ENCODE measurements at regions not wholly inside any gene's neighbourhood (a gene's known extent, or its start where the extent isn't known, plus 50 kb on each side); places are given as distances from the start of the nearest gene placed in this dataset.

- POLR2A ChIA-PET = no interaction called here
These were observed 822.4 kb upstream of the NEGR1 start for GRCh38 chr1:73104749-73105148.

GRCh38 chr1:73100216-73100615 is 817.9 kb upstream of the NEGR1 start:
- DNase-seq (ENCODE audit: low read depth) = no peak
- CTCF ChIA-PET = no interaction called here
- H3K27me3 ChIP-seq (ENCODE audit: control insufficient read depth, insufficient read depth, low read length) = no peaks in the 10 kb centered on the region
- no peak overlapping the region for H3K4me3 ChIP-seq (ENCODE audit: low read depth, low read length)
- POLR2A ChIA-PET = no interaction called here
- H3K36me3 ChIP-seq (ENCODE audit: control insufficient read depth, insufficient read depth, low read length) = no peaks in the 10 kb centered on the region
- no peak for TF ChIP-seq CTCF (IDR thresholded peaks at IDR 0.05; ENCODE audit: insufficient read depth, low read depth, low read length)

More at GRCh38 chr1:73104749-73105148, 822.4 kb upstream of the NEGR1 start:
- Histone ChIP-seq H3K36me3 (ENCODE audit: control insufficient read depth, insufficient read depth, low read length) (no peaks in the 10 kb centered on the region), H3K27me3 (ENCODE audit: control insufficient read depth, insufficient read depth, low read length) (no peaks in the 10 kb centered on the region), H3K4me3 (ENCODE audit: low read depth, low read length) (no peak overlapping the region)
- no peak for TF ChIP-seq CTCF (IDR thresholded peaks at IDR 0.05; ENCODE audit: insufficient read depth, low read depth, low read length)
- CTCF ChIA-PET = no interaction called here
- DNase-seq (ENCODE audit: low read depth) = no peak

- TF ChIP-seq CTCF (IDR thresholded peaks at IDR 0.05; ENCODE audit: insufficient read depth, low read depth, low read length) = no peak
- ChIA-PET CTCF (interaction anchor here (0.6 kb wide), 1 partner anchor 38 kb away, joined by 3 read pairs; no protein-coding TSS in a partner anchor), POLR2A (no interaction called here)
- Histone ChIP-seq H3K27me3 (ENCODE audit: control insufficient read depth, insufficient read depth, low read length) (no peaks in the 10 kb centered on the region), H3K36me3 (ENCODE audit: control insufficient read depth, insufficient read depth, low read length) (no peaks in the 10 kb centered on the region), H3K4me3 (ENCODE audit: low read depth, low read length) (no peak overlapping the region)
- no peak for DNase-seq (ENCODE audit: low read depth)
These were observed 815.6 kb upstream of the NEGR1 start for GRCh38 chr1:73097917-73098316.

- ChIA-PET CTCF (no interaction called here), POLR2A (no interaction called here)
- no peak for TF ChIP-seq CTCF (IDR thresholded peaks at IDR 0.05; ENCODE audit: insufficient read depth, low read depth, low read length)
- no peaks in the 10 kb centered on the region for H3K27me3 ChIP-seq (ENCODE audit: control insufficient read depth, insufficient read depth, low read length)
- no peak for DNase-seq (ENCODE audit: low read depth)
- no peaks in the 10 kb centered on the region for H3K36me3 ChIP-seq (ENCODE audit: control insufficient read depth, insufficient read depth, low read length)
- no peak overlapping the region for H3K4me3 ChIP-seq (ENCODE audit: low read depth, low read length)
These were observed 814.5 kb upstream of the NEGR1 start for GRCh38 chr1:73096841-73097240.

GRCh38 chr1:73092383-73092782 is 810.0 kb upstream of the NEGR1 start:
- H3K4me3 ChIP-seq (ENCODE audit: low read depth, low read length) = no peak overlapping the region
- no peaks in the 10 kb centered on the region for H3K27me3 ChIP-seq (ENCODE audit: control insufficient read depth, insufficient read depth, low read length)
- no peak for TF ChIP-seq CTCF (IDR thresholded peaks at IDR 0.05; ENCODE audit: insufficient read depth, low read depth, low read length)
- ChIA-PET CTCF (no interaction called here), POLR2A (no interaction called here)
- no peak for DNase-seq (ENCODE audit: low read depth)
- H3K36me3 ChIP-seq (ENCODE audit: control insufficient read depth, insufficient read depth, low read length) = no peaks in the 10 kb centered on the region

Data from BJ (cell line).